CD14-positive monocyte (primary cell): ENCODE measurements at regions not wholly inside any gene's neighbourhood (a gene's known extent, or its start where the extent isn't known, plus 50 kb on each side); places are given as distances from the start of the nearest gene placed in this dataset.
A peak's percentile ranks its signal among the peaks of the same experiment; 100 is the strongest.

Experiments used
- DNase-seq, 3 donors: peaks; one replicate each; pipeline ENCODE4 v3.0.0-alpha.2; 2011 to 2022
- H2AFZ ChIP-seq: 2 replicates; pipeline ENCODE4 v1.6.0; 2012; ENCODE audit warnings: mild to moderate bottlenecking, low read depth, low read length, inconsistent platforms; ENCODE audit not compliant: insufficient read depth, poor library complexity, severe bottlenecking
- H3K27ac ChIP-seq, 2 donors: 1 replicate in 1 of 2; 2 replicates in 1 of 2; pipeline ENCODE4 v1.5.1; 2012 to 2013; ENCODE audit warnings: low read length in 2 of 2, control low read depth in 1 of 2, inconsistent platforms in 1 of 2, low read depth in 1 of 2, mild to moderate bottlenecking in 1 of 2
- H3K27me3 ChIP-seq, 2 donors: one replicate each; pipeline versions ENCODE4 v1.6.0 to v1.6.1; 2011 to 2013; ENCODE audit warnings: low read length in 2 of 2; ENCODE audit not compliant: control insufficient read depth in 2 of 2, insufficient read depth in 2 of 2
- H3K36me3 ChIP-seq, 2 donors: replicated peaks in 1 of 2; 1 replicate in 1 of 2; 2 replicates in 1 of 2; pipeline versions ENCODE4 v1.5.1 to v1.6.1; 2012 to 2013; ENCODE audit warnings: low read length in 2 of 2, control low read depth in 1 of 2, inconsistent platforms in 1 of 2, mild to moderate bottlenecking in 1 of 2; ENCODE audit not compliant: insufficient read depth in 2 of 2, control insufficient read depth in 1 of 2
- H3K4me1 ChIP-seq, 2 donors: 1 replicate in 1 of 2; 2 replicates in 1 of 2; pipeline versions ENCODE4 v1.5.1 to v1.6.1; 2012 to 2013; ENCODE audit warnings: low read length in 2 of 2, control low read depth in 1 of 2, inconsistent platforms in 1 of 2, mild to moderate bottlenecking in 1 of 2, moderate library complexity in 1 of 2; ENCODE audit not compliant: insufficient read depth in 2 of 2, control insufficient read depth in 1 of 2
- H3K4me2 ChIP-seq: replicated peaks from 2 replicates; pipeline ENCODE3; 2012; ENCODE audit warnings: low read length, moderate library complexity, mild to moderate bottlenecking; ENCODE audit not compliant: poor library complexity, severe bottlenecking; ENCODE audit errors: extremely low read depth
- H3K4me3 ChIP-seq, 3 experiments: fragments of 200-600 bp in 1 of 3; sonication (generic) in 1 of 3; replicated peaks in 1 of 3; 1 replicate in 2 of 3; 2 replicates in 1 of 3; pipeline ENCODE4 v1.5.1; 2011 to 2013; ENCODE audit warnings: low read length in 3 of 3, mild to moderate bottlenecking in 3 of 3, control low read depth in 2 of 3, low read depth in 2 of 3, inconsistent platforms in 1 of 3, moderate library complexity in 1 of 3
- H3K79me2 ChIP-seq: 2 replicates; pipeline ENCODE4 v1.6.0; 2012; ENCODE audit warnings: mild to moderate bottlenecking, control low read depth, inconsistent platforms, low read length, moderate library complexity; ENCODE audit not compliant: insufficient read depth
- H3K9ac ChIP-seq: 2 replicates; pipeline ENCODE4 v1.6.0; 2017; ENCODE audit warnings: low read length, mild to moderate bottlenecking; ENCODE audit not compliant: insufficient read depth, poor library complexity, severe bottlenecking
- H3K9me3 ChIP-seq, 2 donors: replicated peaks in 1 of 2; 1 replicate in 1 of 2; 2 replicates in 1 of 2; pipeline versions ENCODE4 v1.5.1 to v1.6.1; 2012 to 2013; ENCODE audit warnings: low read length in 2 of 2, control low read depth in 1 of 2; ENCODE audit not compliant: control insufficient read depth in 1 of 2, insufficient read depth in 1 of 2
- H4K20me1 ChIP-seq: 2 replicates; pipeline ENCODE4 v1.6.0; 2012; ENCODE audit warnings: mild to moderate bottlenecking, low read length, control low read depth, moderate library complexity; ENCODE audit not compliant: insufficient read depth
- H3K27ac Mint-ChIP-seq, 7 donors: one replicate each; pipeline ENCODE4 v1.8.0; 2020; ENCODE audit warnings: mild to moderate bottlenecking in 7 of 7, mixed read lengths in 7 of 7, moderate library complexity in 6 of 7, inconsistent platforms in 2 of 7
- H3K27me3 Mint-ChIP-seq, 3 donors: one replicate each; pipeline ENCODE4 v1.8.0; 2021 to 2022; ENCODE audit warnings: low read depth in 3 of 3, mild to moderate bottlenecking in 3 of 3, mixed read lengths in 3 of 3, moderate library complexity in 3 of 3, inconsistent platforms in 1 of 3
- H3K36me3 Mint-ChIP-seq, 2 donors: one replicate each; pipeline ENCODE4 v1.8.0; 2020; ENCODE audit warnings: mixed read lengths in 2 of 2, inconsistent platforms in 1 of 2, mild to moderate bottlenecking in 1 of 2
- H3K4me1 Mint-ChIP-seq: one replicate; pipeline ENCODE4 v1.8.0; 2020; ENCODE audit warnings: mild to moderate bottlenecking, mixed read lengths
- H3K4me3 Mint-ChIP-seq, 2 donors: one replicate each; pipeline ENCODE4 v1.8.0; 2020; ENCODE audit warnings: mild to moderate bottlenecking in 2 of 2, mixed read lengths in 2 of 2, moderate library complexity in 1 of 2
- H3K9me3 Mint-ChIP-seq, 7 donors: one replicate each; pipeline ENCODE4 v1.8.0; 2020 to 2022; ENCODE audit warnings: mixed read lengths in 7 of 7, mild to moderate bottlenecking in 6 of 7, moderate library complexity in 6 of 7, inconsistent platforms in 2 of 7
- CTCF ChIP-seq: fragments of 200-600 bp; IDR thresholded peaks from one replicate; pipeline ENCODE4 v1.8.0; 2022; ENCODE audit warnings: antibody characterized with exemption, mild to moderate bottlenecking
- WGBS: methylation state at CpG from one replicate; pipeline ENCODE4 v1.1.5; 2013; ENCODE audit warnings: missing lambda C conversion rate; ENCODE audit not compliant: insufficient coverage; 5-methylcytosine and 5-hydroxymethylcytosine counted together
- intact Hi-C, 2 donors: fragments of 100-400 bp; cut with micrococcal nuclease; formaldehyde crosslinking; loops; one replicate each; pipeline versions ENCODE4 v1.15.0 to v1.15.1; 2023

GRCh38 chr12:48279601-48280000 lies 71.1 kb downstream of the ZNF641 start:
- H3K36me3 ChIP-seq = no peaks in the 10 kb centered on the region
- H3K27ac ChIP-seq = peak overlapping the region; percentile 63 to 80
- H3K4me2 ChIP-seq = peak overlapping the region; percentile 13
- no peak overlapping the region for H3K4me3 Mint-ChIP-seq
- no peaks in the 10 kb centered on the region for H3K79me2 ChIP-seq
- peaks cover 3 to 18% of the 10 kb centered on the region in 2 donors for H3K36me3 Mint-ChIP-seq
- intact Hi-C loops = no loop called here
- peak; percentile 26 to 33 (median 26) for DNase-seq
- 40% methylated on average over 1 of the region's 1 CpG for WGBS
- H3K27me3 ChIP-seq = no peaks in the 10 kb centered on the region
- peaks cover 0 to 10% of the 10 kb centered on the region in 2 donors for H3K9me3 ChIP-seq
- H4K20me1 ChIP-seq = no peaks in the 10 kb centered on the region
- H3K4me1 ChIP-seq = peaks cover 61 to 62% of the 10 kb centered on the region in 2 donors
- peaks cover 14 to 24% (median 15%) of the 10 kb centered on the region in 7 donors for H3K9me3 Mint-ChIP-seq
- TF ChIP-seq CTCF = no peak
- peaks cover 75% of the 10 kb centered on the region for H3K4me1 Mint-ChIP-seq
- peaks cover 0 to 2% (median 0%) of the 10 kb centered on the region in 3 donors for H3K27me3 Mint-ChIP-seq
- H3K27ac Mint-ChIP-seq = peak overlapping the region in 6 of 7 donors; percentile 85 to 98 (median 95)
- no peak overlapping the region for H3K9ac ChIP-seq
- no peak overlapping the region for H2AFZ ChIP-seq
- no peak overlapping the region for H3K4me3 ChIP-seq

DNA sequence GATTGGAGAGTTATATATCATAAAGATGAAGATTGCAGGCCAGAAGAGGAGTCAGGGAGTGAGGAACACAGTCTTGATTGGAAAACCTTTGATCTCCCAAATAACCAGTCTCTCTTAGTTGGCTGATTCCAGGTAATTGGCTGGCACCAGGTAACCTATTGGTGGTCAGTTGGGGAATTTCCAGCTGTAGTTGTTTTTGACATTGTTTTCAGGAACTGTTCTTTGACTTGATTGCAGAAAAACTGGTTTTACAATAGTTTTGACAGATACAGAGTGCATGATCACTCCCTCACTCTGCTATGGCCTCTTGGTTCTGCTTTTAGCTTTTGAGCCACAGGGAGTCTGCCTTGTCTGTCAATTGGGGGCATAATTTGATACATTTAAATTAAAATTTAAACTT lies 71.6 kb downstream of the ZNF641 start:
- Histone ChIP-seq H3K9ac (no peak overlapping the region), H3K4me3 (no peak overlapping the region), H3K9me3 (peaks cover 0 to 10% of the 10 kb centered on the region in 2 donors), H2AFZ (no peak overlapping the region), H3K27ac (peak overlapping the region; percentile 63 to 80), H3K79me2 (no peaks in the 10 kb centered on the region), H3K27me3 (no peaks in the 10 kb centered on the region), H3K36me3 (no peaks in the 10 kb centered on the region), H3K4me1 (peaks cover 56 to 57% of the 10 kb centered on the region in 2 donors), H3K4me2 (peak overlapping the region; percentile 17), H4K20me1 (no peaks in the 10 kb centered on the region)
- Mint-ChIP-seq H3K4me3 (no peak overlapping the region), H3K36me3 (peaks cover 3 to 20% of the 10 kb centered on the region in 2 donors), H3K4me1 (peaks cover 70% of the 10 kb centered on the region), H3K27ac (peak overlapping the region in 6 of 7 donors; percentile 85 to 98 (median 95)), H3K27me3 (peaks cover 0 to 2% (median 0%) of the 10 kb centered on the region in 3 donors), H3K9me3 (peaks cover 14 to 27% (median 17%) of the 10 kb centered on the region in 7 donors)
- intact Hi-C loops = no loop called here
- TF ChIP-seq CTCF = no peak
- peak; percentile 55 to 82 (median 71) for DNase-seq
